HG02588 (cell line): ENCODE measurements at regions not wholly inside any gene's neighbourhood (a gene's known extent, or its start where the extent isn't known, plus 50 kb on each side); places are given as distances from the start of the nearest gene placed in this dataset.

Experiments used
- ATAC-seq: cut with Tn5 transposase; IDR thresholded peaks from one replicate; pipeline ENCODE4 v1.9.1; 2021; ENCODE audit warnings: mild to moderate bottlenecking, moderate library complexity; ENCODE audit not compliant: unreplicated experiment

DNA sequence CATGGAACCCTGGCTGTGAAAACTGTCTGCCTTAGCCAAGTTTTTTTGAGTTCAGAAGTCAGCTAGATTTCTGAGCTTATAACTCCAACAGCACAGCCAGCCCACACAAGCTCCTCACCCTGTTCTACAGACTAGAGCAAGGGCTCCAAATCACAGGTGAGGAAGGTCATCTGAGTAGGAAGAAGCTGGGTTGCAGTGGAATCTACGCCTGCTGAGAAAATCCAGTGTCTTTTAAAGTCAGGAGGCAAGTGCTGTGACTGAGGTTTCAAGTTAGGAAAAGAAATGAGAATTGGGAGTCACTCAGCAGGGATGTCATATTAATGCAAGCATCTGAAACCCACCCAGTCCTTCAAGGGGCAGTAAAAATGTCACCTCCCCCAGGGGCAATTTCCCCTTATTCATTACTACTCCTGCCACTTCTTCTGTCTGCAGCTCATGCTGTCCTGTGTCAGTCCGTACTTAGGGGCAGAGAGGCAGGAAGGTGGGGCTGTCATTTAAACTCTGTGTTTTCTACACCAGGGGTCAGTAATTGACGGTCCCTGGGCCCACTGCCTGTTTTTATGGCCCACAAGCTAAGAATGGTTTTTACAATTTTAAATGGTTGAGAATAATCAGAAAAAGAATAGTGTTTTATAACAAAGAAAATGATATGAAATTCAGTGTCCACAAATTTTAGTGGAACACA is 551.1 kb downstream of the BCL11A start:
- no peak for ATAC-seq

DNA sequence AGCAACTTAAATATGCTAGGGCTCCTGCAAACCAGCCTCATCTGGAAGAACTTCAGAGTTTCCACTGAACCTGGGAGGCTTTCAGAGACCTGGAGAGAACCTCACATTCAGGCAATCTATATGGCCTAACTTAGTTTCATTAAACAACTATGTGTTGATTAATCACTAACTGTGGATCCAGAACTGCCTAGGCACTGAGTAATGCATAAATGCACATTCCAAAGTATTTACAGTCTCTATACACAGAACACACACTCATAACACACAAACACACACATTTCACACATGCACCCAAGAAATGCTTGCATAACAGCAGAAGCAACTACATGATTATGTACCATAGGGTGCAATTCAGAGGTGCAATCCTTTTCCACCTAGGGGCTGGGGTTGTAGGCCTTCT is 552.8 kb downstream of the BCL11A start:
- no peak for ATAC-seq

DNA sequence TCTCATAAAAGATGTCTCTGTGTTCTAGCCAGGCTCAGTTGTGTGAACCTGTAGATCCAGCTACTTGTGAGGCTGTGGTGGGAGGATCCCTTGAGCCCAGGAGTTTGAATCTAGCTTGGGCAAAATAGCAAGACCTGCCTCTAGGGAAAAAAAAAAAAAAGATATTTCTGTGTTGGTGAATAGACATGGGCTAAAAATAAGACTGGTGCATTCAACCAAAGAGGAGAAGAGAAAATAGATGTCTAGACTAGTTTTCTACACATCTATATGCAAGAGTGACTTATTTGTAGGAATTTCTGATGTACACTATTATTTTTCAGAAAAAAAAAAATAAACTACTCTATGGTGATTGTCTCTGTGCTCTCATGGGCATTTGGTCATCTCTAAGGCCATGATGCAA is 555.1 kb downstream of the BCL11A start:
- ATAC-seq = no peak

- no peak for ATAC-seq
These were observed 556.1 kb downstream of the BCL11A start for GRCh38 chr2:59997371-59997770.

GRCh38 chr2:59996855-59997254 is 556.6 kb downstream of the BCL11A start:
- ATAC-seq = no peak

GRCh38 chr2:59993726-59994125 is 559.7 kb downstream of the BCL11A start:
- no peak for ATAC-seq

DNA sequence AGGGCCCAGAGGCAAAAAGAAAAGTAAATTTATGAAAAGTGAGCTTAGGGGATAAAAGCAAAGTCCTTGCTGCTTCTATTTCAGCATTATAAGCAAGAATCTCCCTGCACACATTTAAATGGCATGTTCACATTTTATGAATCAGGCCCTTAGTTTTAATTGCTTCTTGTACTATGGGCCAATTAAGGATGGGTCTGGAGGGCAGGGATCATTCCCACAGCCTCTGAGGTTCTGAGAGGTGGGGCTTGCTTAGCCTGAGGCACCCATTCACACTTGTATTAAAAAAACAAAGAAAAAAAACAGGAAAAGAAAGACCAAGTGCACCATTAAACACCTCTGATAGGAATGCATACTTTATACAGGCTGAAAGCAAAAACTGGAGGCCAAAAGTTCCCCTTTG is 565.1 kb downstream of the BCL11A start:
- no peak for ATAC-seq

DNA sequence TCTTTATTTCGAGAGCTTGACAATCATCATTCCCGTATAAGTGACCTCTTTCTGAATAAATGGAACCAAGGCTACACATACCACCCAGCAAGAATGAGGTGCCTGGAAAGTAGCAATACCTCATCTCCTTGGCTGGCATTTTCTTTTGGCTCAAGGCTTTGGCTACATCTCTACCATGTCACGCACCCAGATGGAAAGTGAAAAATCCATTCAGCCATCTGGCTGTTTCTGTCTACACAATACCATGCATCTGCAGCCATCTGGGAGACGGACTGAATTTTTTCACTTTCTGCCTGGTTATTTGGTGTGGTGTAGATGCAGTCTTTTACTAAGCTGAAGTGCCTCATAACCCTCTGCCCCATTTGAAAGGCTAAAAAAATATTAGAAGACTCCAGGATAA is 566.9 kb downstream of the BCL11A start:
- ATAC-seq = no peak

- no peak for ATAC-seq
These were observed 567.5 kb downstream of the BCL11A start for GRCh38 chr2:59985923-59986322.

GRCh38 chr2:59974051-59974766 is 579.2 kb downstream of the BCL11A start:
- ATAC-seq = no peak

GRCh38 chr2:59969161-59969560 is 584.3 kb downstream of the BCL11A start:
- ATAC-seq = no peak

DNA sequence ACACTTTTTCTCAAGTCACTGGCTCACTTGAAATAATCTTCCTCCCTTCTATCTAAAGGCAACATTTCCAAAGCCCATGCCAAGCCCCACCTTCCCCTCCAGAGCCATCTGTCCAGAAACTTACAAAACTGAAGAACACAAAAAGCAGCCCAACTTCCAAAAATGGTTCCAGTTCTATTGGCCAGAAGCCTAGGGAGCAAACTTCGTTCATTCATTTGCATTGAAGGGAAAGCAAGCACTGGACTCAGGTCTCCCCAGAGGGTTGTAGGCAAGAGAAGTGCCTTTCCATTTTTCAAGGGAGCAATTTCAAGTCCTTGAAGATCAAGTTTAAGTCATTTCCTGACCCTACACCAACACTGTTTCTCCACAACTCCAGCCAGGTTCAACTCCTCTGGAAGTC is 585.0 kb downstream of the BCL11A start:
- no peak for ATAC-seq

DNA sequence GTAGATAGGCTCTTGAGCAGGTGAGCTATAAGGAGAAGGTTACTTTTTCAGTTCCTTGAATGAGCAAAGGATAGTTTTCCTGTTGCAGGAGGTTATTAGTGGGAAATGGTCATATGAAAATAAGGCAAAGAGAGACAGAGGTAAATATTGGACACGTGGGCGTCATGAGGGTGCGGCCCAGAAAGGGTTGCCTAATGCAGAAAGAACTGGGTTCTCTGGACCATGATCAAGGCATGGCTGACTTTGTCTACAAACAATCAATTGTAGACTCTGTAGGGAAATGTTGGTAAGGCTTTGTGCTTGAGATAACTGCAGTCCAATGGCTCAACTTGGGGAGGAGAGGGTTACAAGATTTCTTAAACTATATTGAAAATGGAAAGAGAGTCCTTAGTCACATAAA is 585.8 kb downstream of the BCL11A start:
- no peak for ATAC-seq

DNA sequence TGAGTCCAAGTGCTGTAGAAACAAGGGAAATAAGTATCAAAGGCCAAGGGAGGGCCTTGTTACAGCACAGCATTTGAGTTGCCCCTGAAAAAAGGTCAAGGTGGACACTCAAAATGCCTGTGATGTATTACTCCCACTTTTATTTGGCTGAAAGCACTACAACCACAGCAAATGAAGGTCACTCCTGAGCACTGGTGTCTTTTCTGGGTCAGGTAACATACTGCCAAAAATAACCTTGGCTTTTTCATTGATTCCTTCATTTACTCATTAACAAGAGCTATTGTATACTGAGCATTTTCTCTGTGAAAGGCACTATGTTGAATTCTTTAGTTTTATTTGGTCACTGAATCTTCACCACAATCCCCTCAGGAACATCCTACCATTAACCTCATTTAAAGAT is 590.3 kb downstream of the BCL11A start:
- ATAC-seq = no peak

- ATAC-seq = no peak
These were observed 591.7 kb downstream of the BCL11A start for GRCh38 chr2:59961746-59962145.

GRCh38 chr2:59959944-59960343 is 593.5 kb downstream of the BCL11A start:
- ATAC-seq = no peak

DNA sequence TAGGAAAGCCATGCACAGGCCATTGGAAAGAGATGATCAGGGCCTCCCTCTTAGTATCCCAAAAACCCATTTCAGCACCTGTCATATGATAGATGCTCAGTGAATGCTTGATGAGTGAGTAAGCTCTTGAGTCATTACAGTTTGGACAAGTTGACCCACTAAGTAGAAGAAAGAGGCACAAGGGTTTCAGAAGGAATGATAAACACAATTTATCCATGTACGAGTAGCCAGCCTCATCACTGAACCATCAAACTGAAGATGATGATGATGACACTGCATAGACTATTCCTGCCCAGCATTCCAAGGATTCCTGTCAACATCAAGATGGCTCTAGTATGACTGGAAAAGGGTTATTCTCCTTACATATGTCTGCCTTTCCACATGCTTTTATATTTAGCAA is 596.0 kb downstream of the BCL11A start:
- ATAC-seq = no peak

DNA sequence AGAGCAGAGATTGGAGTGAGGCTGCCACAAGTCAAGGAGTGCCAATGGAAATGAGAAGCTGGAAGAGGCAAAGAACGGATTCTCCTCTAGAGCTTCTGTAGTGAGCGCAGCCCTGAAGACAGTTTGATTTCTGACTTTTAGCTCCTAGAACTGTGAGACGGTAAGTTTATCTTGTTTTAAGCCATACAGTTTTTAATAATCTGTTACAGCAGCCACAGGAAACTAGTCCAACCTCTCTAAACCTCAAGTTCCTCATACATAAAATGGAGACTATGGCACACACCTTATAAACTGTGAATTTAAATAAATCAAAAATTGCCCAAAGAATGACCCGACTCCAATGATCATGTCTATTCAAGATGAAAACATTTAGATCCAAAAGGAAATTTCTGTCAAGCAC is 596.5 kb downstream of the BCL11A start:
- no peak for ATAC-seq

DNA sequence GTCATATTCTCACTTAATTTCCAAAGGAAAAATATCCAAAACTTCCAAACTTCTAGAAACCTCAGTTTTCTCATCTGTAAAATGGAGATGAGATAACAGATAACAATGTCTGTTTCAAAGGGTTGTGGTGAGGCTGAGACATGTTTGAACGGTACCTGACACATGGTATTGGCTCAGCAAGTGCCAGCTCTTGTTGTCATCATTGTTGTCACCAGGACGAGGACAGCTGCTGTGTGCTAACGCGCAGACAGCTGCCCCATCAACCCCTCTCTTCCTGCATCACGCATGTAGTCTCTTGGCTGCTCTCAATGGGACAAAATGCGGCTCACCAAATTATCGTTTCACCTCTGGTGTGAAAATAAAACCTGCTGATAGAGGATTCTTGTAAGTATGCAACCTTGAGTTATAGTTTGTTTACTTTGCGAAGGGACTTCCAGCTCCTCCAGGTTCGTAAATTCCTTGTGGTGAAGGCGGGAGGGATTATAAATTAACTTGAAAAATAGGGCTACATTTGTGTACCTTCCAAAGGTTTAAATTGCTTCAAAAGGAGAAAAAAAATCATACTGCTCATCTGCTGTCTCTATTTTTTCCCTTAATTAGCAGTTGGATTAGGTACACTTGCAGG is 605.4 kb downstream of the BCL11A start:
- no peak for ATAC-seq

- no peak for ATAC-seq
These were observed 606.2 kb downstream of the BCL11A start for GRCh38 chr2:59947209-59947608.

GRCh38 chr2:59939236-59939635 is 614.2 kb downstream of the BCL11A start:
- no peak for ATAC-seq

- ATAC-seq = no peak
These were observed 615.3 kb downstream of the BCL11A start for GRCh38 chr2:59938181-59938580.
